SK-N-SH treated with all-trans-retinoic acid at 6 μM for 48 hours (cell line): ENCODE measurements at regions not wholly inside any gene's neighbourhood (a gene's known extent, or its start where the extent isn't known, plus 50 kb on each side); places are given as distances from the start of the nearest gene placed in this dataset.
A peak's percentile ranks its signal among the peaks of the same experiment; 100 is the strongest.

Source experiments
- ATAC-seq: fragments of 200-7000 bp; cut with Tn5 transposase; 3 replicates; pipeline ENCODE4 v1.9.1; 2020; ENCODE audit warnings: mild to moderate bottlenecking, moderate library complexity
- ARNTL ChIP-seq: fragments of 450-650 bp; formaldehyde crosslinking; IDR thresholded peaks from 2 replicates; pipeline ENCODE4 v1.5.0; 2020; ENCODE audit warnings: low read depth, mild to moderate bottlenecking, moderate library complexity, borderline replicate concordance
- BACH2 ChIP-seq: fragments of 250-450 bp; sonication (Bioruptor Pico); IDR thresholded peaks from 2 replicates; pipeline ENCODE4 v1.9.0; 2021; ENCODE audit warnings: mild to moderate bottlenecking, borderline replicate concordance
- CSRNP3 ChIP-seq: fragments of 250-450 bp; sonication (Bioruptor Pico); IDR thresholded peaks from 2 replicates; pipeline ENCODE4 v1.5.1; 2021; ENCODE audit warnings: mild to moderate bottlenecking, moderate library complexity
- OSR1 ChIP-seq: fragments of 250-450 bp; sonication (Bioruptor Pico); IDR thresholded peaks from 2 replicates; pipeline ENCODE4 v1.8.0; 2022; ENCODE audit warnings: moderate library complexity, mild to moderate bottlenecking, inconsistent platforms
- PATZ1 ChIP-seq: fragments of 250-450 bp; sonication (Bioruptor Pico); IDR thresholded peaks from 2 replicates; pipeline ENCODE4 v1.8.0; 2020; ENCODE audit warnings: mild to moderate bottlenecking, moderate library complexity, borderline replicate concordance
- POU6F1 ChIP-seq: fragments of 250-450 bp; sonication (Bioruptor Pico); IDR thresholded peaks from 2 replicates; pipeline ENCODE4 v1.8.0; 2021; ENCODE audit warnings: low read depth, mild to moderate bottlenecking, moderate library complexity, borderline replicate concordance
- PPARA ChIP-seq: fragments of 250-450 bp; sonication (Bioruptor Pico); IDR thresholded peaks from 2 replicates; pipeline ENCODE4 v1.5.0; 2020; ENCODE audit warnings: mild to moderate bottlenecking, borderline replicate concordance
- RARB ChIP-seq: fragments of 250-450 bp; sonication (Bioruptor Pico); IDR thresholded peaks from 2 replicates; pipeline ENCODE4 v1.8.0; 2021; ENCODE audit warnings: mild to moderate bottlenecking, moderate library complexity
- TCF4 ChIP-seq: fragments of 250-450 bp; sonication (Bioruptor Pico); IDR thresholded peaks from 2 replicates; pipeline ENCODE4 v1.8.0; 2021; ENCODE audit warnings: mild to moderate bottlenecking, moderate library complexity, borderline replicate concordance
- TOX ChIP-seq: fragments of 250-450 bp; sonication (Bioruptor Pico); IDR thresholded peaks from 2 replicates; pipeline ENCODE4 v1.8.0; 2021; ENCODE audit warnings: mild to moderate bottlenecking, moderate library complexity, borderline replicate concordance
- TSHZ2 ChIP-seq: fragments of 250-450 bp; sonication (Bioruptor Pico); IDR thresholded peaks from 2 replicates; pipeline ENCODE4 v1.5.0; 2020; ENCODE audit warnings: mild to moderate bottlenecking, moderate library complexity
- ZC3H10 ChIP-seq: fragments of 250-450 bp; sonication (Bioruptor Pico); IDR thresholded peaks from 2 replicates; pipeline ENCODE4 v1.5.1; 2021; ENCODE audit warnings: mild to moderate bottlenecking, moderate library complexity
- ZFP3 ChIP-seq: fragments of 250-450 bp; sonication (Bioruptor Pico); IDR thresholded peaks from 2 replicates; pipeline ENCODE4 v1.5.0; 2020; ENCODE audit warnings: mild to moderate bottlenecking, moderate library complexity
- ZFP30 ChIP-seq: fragments of 450-650 bp; formaldehyde crosslinking; IDR thresholded peaks from 2 replicates; pipeline ENCODE4 v1.5.0; 2022; ENCODE audit warnings: mild to moderate bottlenecking, moderate library complexity
- ZNF565 ChIP-seq: fragments of 450-650 bp; formaldehyde crosslinking; conservative IDR thresholded peaks from 2 replicates; pipeline ENCODE4 v1.5.0; 2020; ENCODE audit warnings: low read depth, mild to moderate bottlenecking, moderate library complexity
- ZNF70 ChIP-seq: fragments of 450-650 bp; formaldehyde crosslinking; IDR thresholded peaks from 2 replicates; pipeline ENCODE4 v1.5.0; 2020; ENCODE audit warnings: mild to moderate bottlenecking, moderate library complexity
- ZNF8 ChIP-seq: fragments of 450-650 bp; formaldehyde crosslinking; IDR thresholded peaks from 2 replicates; pipeline ENCODE4 v1.5.0; 2020; ENCODE audit warnings: mild to moderate bottlenecking, moderate library complexity

- TF ChIP-seq TOX = no peak
- TF ChIP-seq ZFP3 (CRISPR knock-in tag) = no peak
- no peak for TF ChIP-seq ZC3H10 (CRISPR knock-in tag)
- TF ChIP-seq ZFP30 = no peak
- TF ChIP-seq OSR1 (CRISPR knock-in tag) = no peak
- TF ChIP-seq TCF4 = no peak
- no peak for TF ChIP-seq BACH2
- no peak for TF ChIP-seq ZNF565 (CRISPR knock-in tag)
Measured at GRCh38 chr10:107994621-107995270, 830.2 kb upstream of the SORCS1 start (continued).

- no peak for TF ChIP-seq TCF4
- TF ChIP-seq ARNTL = no peak
- TF ChIP-seq ZFP3 (CRISPR knock-in tag) = no peak
- ATAC-seq = no peak
Measured at GRCh38 chr10:107986571-107986970, 822.1 kb upstream of the SORCS1 start.

GRCh38 chr10:107984581-107984980, 820.1 kb upstream of the SORCS1 start:
- ATAC-seq = no peak
- TF ChIP-seq POU6F1 (no peak), ZNF70 (CRISPR knock-in tag) (no peak), RARB (CRISPR knock-in tag) (no peak), ZNF565 (CRISPR knock-in tag) (no peak), BACH2 (no peak), PATZ1 (CRISPR knock-in tag) (no peak), OSR1 (CRISPR knock-in tag) (no peak), TCF4 (no peak), PPARA (CRISPR knock-in tag) (no peak), TSHZ2 (CRISPR knock-in tag) (no peak), CSRNP3 (no peak), ZNF8 (CRISPR knock-in tag) (no peak)

- TF ChIP-seq TSHZ2 (CRISPR knock-in tag) (0 out of 2 replicates have a peak, but pooled peaks have one; percentile 31), ZNF70 (CRISPR knock-in tag) (no peak), TCF4 (peak; percentile 73)
- ATAC-seq = no peak
Measured at GRCh38 chr10:107984149-107984548, 819.6 kb upstream of the SORCS1 start.
